Omental fat pad (tissue), 3 donors: ENCODE measurements at regions not wholly inside any gene's neighbourhood (a gene's known extent, or its start where the extent isn't known, plus 50 kb on each side); places are given as distances from the start of the nearest gene placed in this dataset.

Source experiments
- ATAC-seq: fragments of 150-250 bp; one replicate; pipeline ENCODE4 v1.9.1; 2016; ENCODE audit warnings: mild to moderate bottlenecking, moderate library complexity; ENCODE audit not compliant: low FRiP score
- DNase-seq: peaks from one replicate; pipeline ENCODE4 v3.0.0-alpha.2; 2019; ENCODE audit warnings: low spot score
- CTCF ChIP-seq, 3 donors: fragments of 450-650 bp; IDR thresholded peaks; one replicate each; pipeline ENCODE4 v1.5.1; 2016 to 2017; ENCODE audit warnings: antibody characterized with exemption in 3 of 3, mild to moderate bottlenecking in 3 of 3, moderate library complexity in 2 of 3

GRCh38 chr9:99425124-99425523 is 203.0 kb downstream of the SEC61B start:
- no peak for TF ChIP-seq CTCF (IDR thresholded peaks at IDR 0.05)

GRCh38 chr9:99425923-99426842 is 204.1 kb downstream of the SEC61B start:
- TF ChIP-seq CTCF (IDR thresholded peaks at IDR 0.05), result no peak
- DNase-seq, result no peak
- ATAC-seq, result no peak

More at GRCh38 chr9:99425124-99425523, 203.0 kb downstream of the SEC61B start:
- ATAC-seq, result no peak
- DNase-seq, result no peak

- TF ChIP-seq CTCF (IDR thresholded peaks at IDR 0.05), result no peak
- ATAC-seq (no peak), DNase-seq (no peak)
Observed at GRCh38 chr9:99427260-99427659, 205.2 kb downstream of the SEC61B start.

- no peak for DNase-seq
- no peak for ATAC-seq
Observed at GRCh38 chr9:99430301-99430700, 208.2 kb downstream of the SEC61B start.

GRCh38 chr9:99431103-99431502 is 209.0 kb downstream of the SEC61B start:
- DNase-seq (no peak), ATAC-seq (no peak)
- no peak for TF ChIP-seq CTCF (IDR thresholded peaks at IDR 0.05)

More at GRCh38 chr9:99430301-99430700, 208.2 kb downstream of the SEC61B start:
- no peak for TF ChIP-seq CTCF (IDR thresholded peaks at IDR 0.05)

- DNase-seq (no peak), ATAC-seq (no peak)
- TF ChIP-seq CTCF (IDR thresholded peaks at IDR 0.05), result no peak
Observed at GRCh38 chr9:99432075-99432474, 210.0 kb downstream of the SEC61B start.

GRCh38 chr9:99433095-99433494 is 211.0 kb downstream of the SEC61B start:
- ATAC-seq (no peak), DNase-seq (no peak)
- no peak for TF ChIP-seq CTCF (IDR thresholded peaks at IDR 0.05)
